GM19397 (cell line): ENCODE measurements at regions not wholly inside any gene's neighbourhood (a gene's known extent, or its start where the extent isn't known, plus 50 kb on each side); places are given as distances from the start of the nearest gene placed in this dataset.

Source experiments
- ATAC-seq: cut with Tn5 transposase; IDR thresholded peaks from one replicate; pipeline ENCODE4 v1.9.1; 2021; ENCODE audit warnings: mild to moderate bottlenecking, moderate library complexity; ENCODE audit not compliant: unreplicated experiment

- ATAC-seq = no peak
Measured at GRCh38 chr11:97110376-97110775, 720.6 kb downstream of the JRKL start.

GRCh38 chr11:97111559-97111958, 721.7 kb downstream of the JRKL start:
- ATAC-seq = no peak

GRCh38 chr11:97118614-97119200, 728.9 kb downstream of the JRKL start:
- ATAC-seq = no peak

GRCh38 chr11:97123237-97123636, 733.4 kb downstream of the JRKL start:
- ATAC-seq = no peak

- ATAC-seq = no peak
Measured at GRCh38 chr11:97136067-97136466, 746.3 kb downstream of the JRKL start.

GRCh38 chr11:97140885-97141494, 751.2 kb downstream of the JRKL start:
- ATAC-seq = no peak

GRCh38 chr11:97143463-97143862, 753.6 kb downstream of the JRKL start:
- ATAC-seq = no peak

- ATAC-seq = no peak
Measured at GRCh38 chr11:97149741-97150140, 759.9 kb downstream of the JRKL start.

- no peak for ATAC-seq
Measured at GRCh38 chr11:97157221-97157740, 767.5 kb downstream of the JRKL start.

- ATAC-seq = no peak
Measured at GRCh38 chr11:97158243-97158642, 768.4 kb downstream of the JRKL start.

- no peak for ATAC-seq
Measured at GRCh38 chr11:97163631-97164191, 773.9 kb downstream of the JRKL start.

- no peak for ATAC-seq
Measured at GRCh38 chr11:97201743-97202612, 812.2 kb downstream of the JRKL start.

- ATAC-seq = no peak
Measured at GRCh38 chr11:97202613-97203292, 812.9 kb downstream of the JRKL start.

GRCh38 chr11:97218011-97218410, 828.2 kb downstream of the JRKL start:
- ATAC-seq = no peak

- ATAC-seq = no peak
Measured at GRCh38 chr11:97223647-97224046, 833.8 kb downstream of the JRKL start.

- ATAC-seq = no peak
Measured at GRCh38 chr11:97224396-97224795, 834.6 kb downstream of the JRKL start.

GRCh38 chr11:97225794-97226193, 836.0 kb downstream of the JRKL start:
- ATAC-seq = no peak

GRCh38 chr11:97229936-97230335, 840.1 kb downstream of the JRKL start:
- no peak for ATAC-seq

GRCh38 chr11:97231231-97231630, 841.4 kb downstream of the JRKL start:
- ATAC-seq = no peak

GRCh38 chr11:97234016-97234415, 844.2 kb downstream of the JRKL start:
- ATAC-seq = no peak

GRCh38 chr11:97237151-97237550, 847.3 kb downstream of the JRKL start:
- no peak for ATAC-seq
